ENCODE measurements at regions not wholly inside any gene's neighbourhood (a gene's known extent, or its start where the extent isn't known, plus 50 kb on each side); places are given as distances from the start of the nearest gene placed in this dataset.

DNA sequence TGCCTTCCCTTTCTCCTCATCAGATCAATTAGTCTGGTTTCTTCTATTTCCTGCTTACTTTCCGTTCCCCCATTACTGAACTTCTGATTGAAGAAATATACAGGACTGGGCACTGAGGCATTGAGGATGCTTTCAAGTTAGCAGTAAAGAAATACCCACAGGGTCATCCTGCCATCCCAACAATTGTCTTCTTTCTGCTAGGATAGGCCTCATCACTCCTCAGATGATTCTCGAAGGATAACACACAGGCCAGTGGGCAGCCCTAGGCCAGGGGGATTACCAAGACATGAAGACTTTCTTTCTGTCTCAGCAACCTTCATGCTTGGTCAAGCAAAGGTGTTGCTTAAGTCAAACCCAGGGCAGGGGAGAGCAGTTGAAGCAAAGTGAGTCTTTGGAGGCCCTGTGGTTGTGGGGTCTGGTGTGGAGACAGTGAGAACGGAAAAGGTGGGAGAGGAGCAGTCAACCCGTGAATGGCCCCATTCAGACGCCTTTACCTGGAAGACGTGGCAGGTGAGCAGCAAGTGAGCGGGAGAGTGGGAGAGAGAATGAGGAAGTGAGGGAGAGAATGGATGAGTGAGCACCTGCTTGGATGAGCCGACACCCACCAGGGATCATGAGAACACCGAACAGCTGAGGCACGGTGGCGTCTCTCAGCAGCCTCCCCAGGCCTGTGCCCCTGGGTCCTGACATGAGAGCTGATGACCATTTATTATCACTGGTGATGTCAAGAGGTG, 462.9 kb downstream of the PREX1 start (continued):
- TF ChIP-seq GATAD2B (conservative IDR thresholded peaks at IDR 0.05; ENCODE audit: low read depth), result peak; percentile 84; the same call in 1 of the 2 replicates
- TF ChIP-seq, protein P1, sequence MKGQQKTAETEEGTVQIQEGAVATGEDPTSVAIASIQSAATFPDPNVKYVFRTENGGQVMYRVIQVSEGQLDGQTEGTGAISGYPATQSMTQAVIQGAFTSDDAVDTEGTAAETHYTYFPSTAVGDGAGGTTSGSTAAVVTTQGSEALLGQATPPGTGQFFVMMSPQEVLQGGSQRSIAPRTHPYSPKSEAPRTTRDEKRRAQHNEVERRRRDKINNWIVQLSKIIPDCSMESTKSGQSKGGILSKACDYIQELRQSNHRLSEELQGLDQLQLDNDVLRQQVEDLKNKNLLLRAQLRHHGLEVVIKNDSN (IDR thresholded peaks at IDR 0.05; ENCODE audit: borderline replicate concordance, extremely low read length, insufficient read depth, low read depth, low read length), result no peak
- no peak for TF ChIP-seq ZNF384 (IDR thresholded peaks at IDR 0.05; ENCODE audit: borderline replicate concordance, low read depth, low read length)
- TF ChIP-seq BMI1 (IDR thresholded peaks at IDR 0.05; ENCODE audit: borderline replicate concordance), result peak; percentile 54; the same call in 1 of the 2 replicates
- 0 out of 2 replicates have a peak, but pooled peaks have one; percentile 69 for TF ChIP-seq SMARCA5 (IDR thresholded peaks at IDR 0.05)
- TF ChIP-seq TBL1XR1 (IDR thresholded peaks at IDR 0.05; ENCODE audit: low read depth, low read length), result peak; percentile 5; the same call in 1 of the 2 replicates
- TF ChIP-seq STAT3 (IDR thresholded peaks at IDR 0.05; ENCODE audit: low read depth, low read length), result no peak
- TF ChIP-seq, protein P2, sequence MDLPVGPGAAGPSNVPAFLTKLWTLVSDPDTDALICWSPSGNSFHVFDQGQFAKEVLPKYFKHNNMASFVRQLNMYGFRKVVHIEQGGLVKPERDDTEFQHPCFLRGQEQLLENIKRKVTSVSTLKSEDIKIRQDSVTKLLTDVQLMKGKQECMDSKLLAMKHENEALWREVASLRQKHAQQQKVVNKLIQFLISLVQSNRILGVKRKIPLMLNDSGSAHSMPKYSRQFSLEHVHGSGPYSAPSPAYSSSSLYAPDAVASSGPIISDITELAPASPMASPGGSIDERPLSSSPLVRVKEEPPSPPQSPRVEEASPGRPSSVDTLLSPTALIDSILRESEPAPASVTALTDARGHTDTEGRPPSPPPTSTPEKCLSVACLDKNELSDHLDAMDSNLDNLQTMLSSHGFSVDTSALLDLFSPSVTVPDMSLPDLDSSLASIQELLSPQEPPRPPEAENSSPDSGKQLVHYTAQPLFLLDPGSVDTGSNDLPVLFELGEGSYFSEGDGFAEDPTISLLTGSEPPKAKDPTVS (IDR thresholded peaks at IDR 0.05; ENCODE audit: low read depth, low read length), result no peak
- TF ChIP-seq, protein P3, sequence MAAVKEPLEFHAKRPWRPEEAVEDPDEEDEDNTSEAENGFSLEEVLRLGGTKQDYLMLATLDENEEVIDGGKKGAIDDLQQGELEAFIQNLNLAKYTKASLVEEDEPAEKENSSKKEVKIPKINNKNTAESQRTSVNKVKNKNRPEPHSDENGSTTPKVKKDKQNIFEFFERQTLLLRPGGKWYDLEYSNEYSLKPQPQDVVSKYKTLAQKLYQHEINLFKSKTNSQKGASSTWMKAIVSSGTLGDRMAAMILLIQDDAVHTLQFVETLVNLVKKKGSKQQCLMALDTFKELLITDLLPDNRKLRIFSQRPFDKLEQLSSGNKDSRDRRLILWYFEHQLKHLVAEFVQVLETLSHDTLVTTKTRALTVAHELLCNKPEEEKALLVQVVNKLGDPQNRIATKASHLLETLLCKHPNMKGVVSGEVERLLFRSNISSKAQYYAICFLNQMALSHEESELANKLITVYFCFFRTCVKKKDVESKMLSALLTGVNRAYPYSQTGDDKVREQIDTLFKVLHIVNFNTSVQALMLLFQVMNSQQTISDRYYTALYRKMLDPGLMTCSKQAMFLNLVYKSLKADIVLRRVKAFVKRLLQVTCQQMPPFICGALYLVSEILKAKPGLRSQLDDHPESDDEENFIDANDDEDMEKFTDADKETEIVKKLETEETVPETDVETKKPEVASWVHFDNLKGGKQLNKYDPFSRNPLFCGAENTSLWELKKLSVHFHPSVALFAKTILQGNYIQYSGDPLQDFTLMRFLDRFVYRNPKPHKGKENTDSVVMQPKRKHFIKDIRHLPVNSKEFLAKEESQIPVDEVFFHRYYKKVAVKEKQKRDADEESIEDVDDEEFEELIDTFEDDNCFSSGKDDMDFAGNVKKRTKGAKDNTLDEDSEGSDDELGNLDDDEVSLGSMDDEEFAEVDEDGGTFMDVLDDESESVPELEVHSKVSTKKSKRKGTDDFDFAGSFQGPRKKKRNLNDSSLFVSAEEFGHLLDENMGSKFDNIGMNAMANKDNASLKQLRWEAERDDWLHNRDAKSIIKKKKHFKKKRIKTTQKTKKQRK (IDR thresholded peaks at IDR 0.05; ENCODE audit: low read depth, low read length), result no peak
- TF ChIP-seq SIX5 (IDR thresholded peaks at IDR 0.05; ENCODE audit: low read depth, low read length, severe bottlenecking), result no peak
- TF ChIP-seq ZNF24 (IDR thresholded peaks at IDR 0.05), result no peak
- peak; percentile 88 for TF ChIP-seq SPI1 (IDR thresholded peaks at IDR 0.05; ENCODE audit: borderline replicate concordance, insufficient read depth, low read depth, low read length)
- peak; percentile 49; the same call in 1 of the 2 replicates for TF ChIP-seq TARDBP (IDR thresholded peaks at IDR 0.05; ENCODE audit: borderline replicate concordance)
- TF ChIP-seq ZNF207 (IDR thresholded peaks at IDR 0.05; ENCODE audit: borderline replicate concordance), result no peak
- peak; percentile 58; the same call in 1 of the 2 replicates for TF ChIP-seq MEF2A (IDR thresholded peaks at IDR 0.05; ENCODE audit: insufficient read depth, low read depth, low read length)
- peak in 1 of 2 experiments; percentile 58; a peak in 1 of 4 replicates for TF ChIP-seq EP300 (IDR thresholded peaks at IDR 0.05; ENCODE audit: borderline replicate concordance in 1 of 2, control insufficient read depth in 1 of 2, low read depth in 2 of 2, low read length in 2 of 2)
- no peak for TF ChIP-seq RB1 (IDR thresholded peaks at IDR 0.05; ENCODE audit: borderline replicate concordance)
- TF ChIP-seq POU2F2 (IDR thresholded peaks at IDR 0.05; ENCODE audit: borderline replicate concordance, low read depth, low read length), result peak; percentile 34; the same call in 1 of the 3 replicates
- no peak for TF ChIP-seq SRF (IDR thresholded peaks at IDR 0.05; ENCODE audit: low read depth in 2 of 2, low read length in 2 of 2)
- no peak for TF ChIP-seq NFYB (IDR thresholded peaks at IDR 0.05; ENCODE audit: insufficient read depth, low read depth, low read length)
- TF ChIP-seq CBX3 (IDR thresholded peaks at IDR 0.05; ENCODE audit: borderline replicate concordance, low read depth), result no peak
- no peak for TF ChIP-seq ZNF274 (IDR thresholded peaks at IDR 0.05; ENCODE audit: insufficient read depth, insufficient read length)
- no peak for TF ChIP-seq ZZZ3 (IDR thresholded peaks at IDR 0.05; ENCODE audit: control insufficient read depth, insufficient read length, low read depth)
- no peak for TF ChIP-seq EGR1 (IDR thresholded peaks at IDR 0.05; ENCODE audit: borderline replicate concordance in 1 of 2, low read depth in 2 of 2, low read length in 2 of 2)
- no peak for TF ChIP-seq ZSCAN29 (IDR thresholded peaks at IDR 0.05)
